GM23338 (cell line): ENCODE measurements at regions not wholly inside any gene's neighbourhood (a gene's known extent, or its start where the extent isn't known, plus 50 kb on each side); places are given as distances from the start of the nearest gene placed in this dataset.

Experiments
- ATAC-seq: fragments of 200-7000 bp; cut with Tn5 transposase; 3 replicates; pipeline ENCODE4 v1.9.1; 2020
- DNase-seq: peaks from one replicate; pipeline ENCODE4 v3.0.0-alpha.2; 2015; ENCODE audit warnings: low spot score
- H2AFZ ChIP-seq: fragments of 200-600 bp; sonication (generic); 2 replicates; pipeline ENCODE4 v1.8.0; 2016; ENCODE audit warnings: antibody characterized with exemption, mild to moderate bottlenecking, moderate library complexity
- H3F3A ChIP-seq: fragments of 200-600 bp; sonication (generic); replicated peaks from 2 replicates; pipeline ENCODE4 v1.8.0; 2017; ENCODE audit warnings: antibody characterized with exemption, mixed run types, low read depth
- H3K27ac ChIP-seq: fragments of 200-600 bp; sonication (generic); 2 replicates; pipeline ENCODE4 v1.6.1; 2016; ENCODE audit warnings: low read depth
- H3K27me3 ChIP-seq: fragments of 200-600 bp; sonication (generic); 2 replicates; pipeline ENCODE4 v1.8.0; 2016; ENCODE audit warnings: mild to moderate bottlenecking, mixed run types, moderate library complexity; ENCODE audit not compliant: insufficient read depth
- H3K36me3 ChIP-seq: fragments of 200-600 bp; sonication (generic); 2 replicates; pipeline ENCODE4 v1.8.0; 2016; ENCODE audit warnings: mild to moderate bottlenecking; ENCODE audit not compliant: insufficient read depth
- H3K4me1 ChIP-seq: fragments of 200-600 bp; sonication (generic); 2 replicates; pipeline ENCODE4 v1.8.0; 2016; ENCODE audit warnings: mild to moderate bottlenecking, moderate library complexity; ENCODE audit not compliant: insufficient read depth
- H3K4me2 ChIP-seq: fragments of 200-600 bp; sonication (generic); 2 replicates; pipeline ENCODE4 v1.7.1; 2017; ENCODE audit warnings: mixed run types
- H3K4me3 ChIP-seq: fragments of 200-600 bp; sonication (generic); 2 replicates; pipeline ENCODE4 v1.6.1; 2016; ENCODE audit warnings: mixed run types
- H3K79me2 ChIP-seq: fragments of 200-600 bp; sonication (generic); replicated peaks from 2 replicates; pipeline ENCODE4 v1.8.0; 2017; ENCODE audit warnings: mild to moderate bottlenecking; ENCODE audit not compliant: insufficient read depth
- H3K9me2 ChIP-seq: fragments of 200-600 bp; sonication (generic); 2 replicates; pipeline ENCODE4 v1.8.0; 2017; ENCODE audit not compliant: insufficient read depth
- H4K20me1 ChIP-seq: fragments of 200-600 bp; sonication (generic); replicated peaks from 2 replicates; pipeline ENCODE4 v1.8.0; 2017; ENCODE audit warnings: mild to moderate bottlenecking; ENCODE audit not compliant: insufficient read depth
- H3K27ac Mint-ChIP-seq: 2 replicates; pipeline ENCODE4 v1.8.0; 2020; ENCODE audit warnings: inconsistent platforms, mild to moderate bottlenecking, moderate library complexity, mixed read lengths
- H3K27me3 Mint-ChIP-seq: 3 replicates; pipeline ENCODE4 v1.8.0; 2022; ENCODE audit warnings: low read depth, mild to moderate bottlenecking, moderate library complexity, mixed read lengths, inconsistent platforms; ENCODE audit not compliant: insufficient read depth, poor library complexity
- H3K36me3 Mint-ChIP-seq: 3 replicates; pipeline ENCODE4 v1.8.0; 2021; ENCODE audit warnings: low read depth, mild to moderate bottlenecking, inconsistent platforms, moderate library complexity, mixed read lengths
- H3K4me1 Mint-ChIP-seq: 3 replicates; pipeline ENCODE4 v1.8.0; 2020; ENCODE audit warnings: mild to moderate bottlenecking, inconsistent platforms, mixed read lengths
- H3K4me3 Mint-ChIP-seq: 3 replicates; pipeline ENCODE4 v1.8.0; 2021; ENCODE audit warnings: moderate library complexity, mild to moderate bottlenecking, inconsistent platforms, mixed read lengths
- H3K9me3 Mint-ChIP-seq: 3 replicates; pipeline ENCODE4 v1.8.0; 2020; ENCODE audit warnings: moderate library complexity, mild to moderate bottlenecking, inconsistent platforms, mixed read lengths
- CREB1 ChIP-seq: fragments of 250-450 bp; sonication (Bioruptor Pico); IDR thresholded peaks from 2 replicates; pipeline ENCODE4 v1.5.0; 2020; ENCODE audit warnings: low read depth, mild to moderate bottlenecking, moderate library complexity
- CTCF ChIP-seq, 2 experiments: fragments of 200-600 bp in 1 of 2; sonication (generic) in 1 of 2; conservative IDR thresholded peaks; 2 replicates each; pipeline versions ENCODE4 v1.5.1 to v1.6.1; 2016 to 2017; ENCODE audit warnings: antibody characterized with exemption in 2 of 2, low read depth in 2 of 2, mild to moderate bottlenecking in 2 of 2, moderate library complexity in 1 of 2
- JUNB ChIP-seq: IDR thresholded peaks from one replicate; pipeline ENCODE4 v1.6.1; 2016; ENCODE audit warnings: antibody characterized with exemption; ENCODE audit not compliant: unreplicated experiment
- NANOG ChIP-seq: IDR thresholded peaks from 2 replicates; pipeline ENCODE4 v1.6.1; 2016; ENCODE audit warnings: antibody characterized with exemption, borderline replicate concordance
- POLR2AphosphoS5 ChIP-seq: IDR thresholded peaks from 2 replicates; pipeline ENCODE4 v1.6.1; 2016; ENCODE audit warnings: antibody characterized with exemption, low read depth
- STAT1 ChIP-seq: IDR thresholded peaks from one replicate; pipeline ENCODE4 v1.6.1; 2016; ENCODE audit warnings: antibody characterized with exemption; ENCODE audit not compliant: unreplicated experiment
- ZNF114 ChIP-seq: fragments of 250-450 bp; sonication (Bioruptor Pico); IDR thresholded peaks from 2 replicates; pipeline ENCODE4 v1.5.0; 2020; ENCODE audit warnings: mild to moderate bottlenecking, moderate library complexity
- ZNF331 ChIP-seq: fragments of 250-450 bp; sonication (Bioruptor Pico); IDR thresholded peaks from 2 replicates; pipeline ENCODE4 v1.5.0; 2020; ENCODE audit warnings: low read depth, mild to moderate bottlenecking, moderate library complexity
- ZNF462 ChIP-seq: fragments of 250-450 bp; sonication (Bioruptor Pico); IDR thresholded peaks from 2 replicates; pipeline ENCODE4 v1.5.0; 2020; ENCODE audit warnings: mild to moderate bottlenecking, moderate library complexity

GRCh38 chr14:61968207-61968606 is 206.0 kb downstream of the SNAPC1 start:
- Mint-ChIP-seq H3K4me3 (no peak overlapping the region), H3K4me1 (peaks cover 21% of the 10 kb centered on the region), H3K36me3 (no peaks in the 10 kb centered on the region; the same call in 2 of the 3 replicates), H3K27ac (no peak overlapping the region), H3K27me3 (peaks cover 2% of the 10 kb centered on the region), H3K9me3 (no peaks in the 10 kb centered on the region)
- no peaks in the 10 kb centered on the region for H3K79me2 ChIP-seq
- H3K36me3 ChIP-seq: no peaks in the 10 kb centered on the region
- no peaks in the 10 kb centered on the region for H3F3A ChIP-seq
- H3K4me3 ChIP-seq: no peak overlapping the region
- TF ChIP-seq CREB1 (CRISPR knock-in tag) (no peak), STAT1 (no peak), ZNF462 (CRISPR knock-in tag) (no peak), JUNB (no peak), ZNF114 (no peak), POLR2AphosphoS5 (no peak)
- ATAC-seq (peak; percentile 69), DNase-seq (peak; percentile 34)
- H3K27me3 ChIP-seq: no peaks in the 10 kb centered on the region
- H3K4me1 ChIP-seq: no peaks in the 10 kb centered on the region; the same call in 1 of the 2 replicates
- no peak overlapping the region for H3K27ac ChIP-seq
- no peaks in the 10 kb centered on the region for H4K20me1 ChIP-seq
- H2AFZ ChIP-seq: no peak overlapping the region
- H3K9me2 ChIP-seq: peaks cover 15% of the 10 kb centered on the region
- H3K4me2 ChIP-seq: no peak overlapping the region

GRCh38 chr14:61972711-61973110 is 210.5 kb downstream of the SNAPC1 start:
- Histone ChIP-seq H3K4me2 (no peak overlapping the region), H3K36me3 (peaks cover 10% of the 10 kb centered on the region; the same call in 1 of the 2 replicates), H3K27me3 (no peaks in the 10 kb centered on the region), H3F3A (no peaks in the 10 kb centered on the region), H4K20me1 (no peaks in the 10 kb centered on the region), H2AFZ (no peak overlapping the region), H3K9me2 (peaks cover 11% of the 10 kb centered on the region), H3K79me2 (no peaks in the 10 kb centered on the region), H3K4me1 (no peaks in the 10 kb centered on the region; the same call in 1 of the 2 replicates), H3K27ac (no peak overlapping the region), H3K4me3 (no peak overlapping the region)
- DNase-seq (peak; percentile 36), ATAC-seq (no peak)
- peaks cover 19% of the 10 kb centered on the region for H3K4me1 Mint-ChIP-seq
- peaks cover 27% of the 10 kb centered on the region for H3K9me3 Mint-ChIP-seq
- no peak overlapping the region for H3K4me3 Mint-ChIP-seq
- peaks cover 24% of the 10 kb centered on the region for H3K36me3 Mint-ChIP-seq
- no peaks in the 10 kb centered on the region for H3K27me3 Mint-ChIP-seq
- H3K27ac Mint-ChIP-seq: no peak overlapping the region
- TF ChIP-seq NANOG: no peak
- no peak for TF ChIP-seq ZNF331 (CRISPR knock-in tag)
- TF ChIP-seq STAT1: no peak
- TF ChIP-seq JUNB: no peak
- TF ChIP-seq ZNF114: no peak
- TF ChIP-seq CREB1 (CRISPR knock-in tag): no peak
- TF ChIP-seq CTCF (conservative IDR thresholded peaks at IDR 0.05; ENCODE audit: low read depth in 2 of 2): no peak
